ENCODE measurements at regions not wholly inside any gene's neighbourhood (a gene's known extent, or its start where the extent isn't known, plus 50 kb on each side); places are given as distances from the start of the nearest gene placed in this dataset.
"Not testable (repeated sequence)": the region's sequence is repeated elsewhere in the genome, so short reads cannot be mapped to it uniquely, and the experiment has no call there.

DNA sequence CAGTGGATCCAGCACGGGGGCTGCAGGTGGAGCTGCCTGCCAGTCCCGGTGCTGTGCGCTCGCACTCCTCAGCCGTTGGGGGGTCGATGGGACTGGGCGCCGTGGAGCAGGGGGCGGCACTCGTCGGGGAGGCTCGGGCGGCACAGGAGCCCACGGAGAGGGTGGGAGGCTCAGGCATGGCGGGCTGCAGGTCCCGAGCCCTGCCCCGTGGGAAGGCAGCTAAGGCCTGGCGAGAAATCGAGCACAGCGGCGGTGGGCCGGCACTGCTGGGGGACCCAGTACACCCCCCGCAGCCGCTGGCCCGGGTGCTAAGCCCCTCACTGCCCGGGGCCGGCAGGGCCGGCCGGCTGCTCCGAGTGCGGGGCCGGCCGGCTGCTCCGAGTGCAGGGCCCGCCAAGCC lies 52.3 kb upstream of the MARK1 start:
- H3K27me3 ChIP-seq (ENCODE audit: control insufficient read depth, insufficient read depth, low read length); DNase-seq (ENCODE audit: low read depth); H3K4me3 ChIP-seq (ENCODE audit: low read depth, low read length); H3K36me3 ChIP-seq (ENCODE audit: control insufficient read depth, insufficient read depth, low read length): not testable (repeated sequence)

DNA sequence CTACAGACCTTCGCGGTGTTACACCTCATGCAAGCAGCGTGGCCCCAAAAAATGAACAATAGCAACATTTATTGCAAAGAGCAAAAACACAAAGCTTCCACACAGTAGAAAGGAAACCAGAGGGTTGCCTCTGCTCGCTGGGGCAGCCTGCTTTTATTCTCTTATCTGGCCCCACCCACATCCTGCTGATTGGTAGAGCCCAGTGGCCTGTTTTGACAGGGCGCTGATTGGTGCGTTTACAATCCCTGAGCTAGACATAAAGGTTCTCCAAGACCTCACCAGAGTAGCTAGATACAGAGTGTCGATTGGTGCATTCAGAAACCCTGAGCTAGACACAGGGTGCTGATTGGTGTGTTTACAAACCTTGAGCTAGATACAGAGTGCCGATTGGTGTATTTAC lies 52.8 kb upstream of the MARK1 start:
- H3K27me3 ChIP-seq (ENCODE audit: control insufficient read depth, insufficient read depth, low read length); H3K36me3 ChIP-seq (ENCODE audit: control insufficient read depth, insufficient read depth, low read length); DNase-seq (ENCODE audit: low read depth); H3K4me3 ChIP-seq (ENCODE audit: low read depth, low read length): not testable (repeated sequence)

DNA sequence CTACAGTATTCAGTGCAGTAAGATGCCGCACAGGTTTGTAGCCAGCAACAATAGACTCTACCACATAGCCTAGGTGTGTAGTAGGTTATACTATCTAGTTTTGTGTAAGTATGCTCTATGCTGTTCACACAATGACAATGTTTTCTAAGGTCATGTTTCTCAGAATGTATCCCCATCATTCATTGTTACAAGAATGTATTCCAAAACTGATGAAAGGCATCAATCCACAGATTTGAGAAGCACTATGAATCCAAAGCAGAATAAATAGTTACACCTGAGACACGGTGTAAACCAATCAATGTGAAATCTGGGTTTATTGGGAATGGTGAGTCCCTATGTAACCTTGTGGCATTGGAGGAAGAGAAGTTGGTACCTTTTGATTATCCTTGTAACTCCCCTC lies 54.5 kb upstream of the MARK1 start:
- no peak for DNase-seq (ENCODE audit: low read depth)
- Histone ChIP-seq H3K4me3 (ENCODE audit: low read depth, low read length) (no peak overlapping the region), H3K36me3 (ENCODE audit: control insufficient read depth, insufficient read depth, low read length) (no peaks in the 10 kb centered on the region), H3K27me3 (ENCODE audit: control insufficient read depth, insufficient read depth, low read length) (no peaks in the 10 kb centered on the region)
- TF ChIP-seq, protein P1, sequence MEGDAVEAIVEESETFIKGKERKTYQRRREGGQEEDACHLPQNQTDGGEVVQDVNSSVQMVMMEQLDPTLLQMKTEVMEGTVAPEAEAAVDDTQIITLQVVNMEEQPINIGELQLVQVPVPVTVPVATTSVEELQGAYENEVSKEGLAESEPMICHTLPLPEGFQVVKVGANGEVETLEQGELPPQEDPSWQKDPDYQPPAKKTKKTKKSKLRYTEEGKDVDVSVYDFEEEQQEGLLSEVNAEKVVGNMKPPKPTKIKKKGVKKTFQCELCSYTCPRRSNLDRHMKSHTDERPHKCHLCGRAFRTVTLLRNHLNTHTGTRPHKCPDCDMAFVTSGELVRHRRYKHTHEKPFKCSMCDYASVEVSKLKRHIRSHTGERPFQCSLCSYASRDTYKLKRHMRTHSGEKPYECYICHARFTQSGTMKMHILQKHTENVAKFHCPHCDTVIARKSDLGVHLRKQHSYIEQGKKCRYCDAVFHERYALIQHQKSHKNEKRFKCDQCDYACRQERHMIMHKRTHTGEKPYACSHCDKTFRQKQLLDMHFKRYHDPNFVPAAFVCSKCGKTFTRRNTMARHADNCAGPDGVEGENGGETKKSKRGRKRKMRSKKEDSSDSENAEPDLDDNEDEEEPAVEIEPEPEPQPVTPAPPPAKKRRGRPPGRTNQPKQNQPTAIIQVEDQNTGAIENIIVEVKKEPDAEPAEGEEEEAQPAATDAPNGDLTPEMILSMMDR (IDR thresholded peaks at IDR 0.05; ENCODE audit: insufficient read depth, low read length, poor library complexity, severe bottlenecking): no peak

- Histone ChIP-seq H3K27me3 (ENCODE audit: control insufficient read depth, insufficient read depth, low read length) (no peaks in the 10 kb centered on the region), H3K4me3 (ENCODE audit: low read depth, low read length) (no peak overlapping the region), H3K36me3 (ENCODE audit: control insufficient read depth, insufficient read depth, low read length) (no peaks in the 10 kb centered on the region)
- no peak for DNase-seq (ENCODE audit: low read depth)
- TF ChIP-seq, protein P1 (IDR thresholded peaks at IDR 0.05; ENCODE audit: insufficient read depth, low read length, poor library complexity, severe bottlenecking): no peak
Observed at GRCh38 chr1:220462752-220463151, 65.2 kb upstream of the MARK1 start.

- Histone ChIP-seq H3K36me3 (ENCODE audit: control insufficient read depth, insufficient read depth, low read length) (no peaks in the 10 kb centered on the region), H3K4me3 (ENCODE audit: low read depth, low read length) (no peak overlapping the region), H3K27me3 (ENCODE audit: control insufficient read depth, insufficient read depth, low read length) (no peaks in the 10 kb centered on the region)
- TF ChIP-seq, protein P1 (IDR thresholded peaks at IDR 0.05; ENCODE audit: insufficient read depth, low read length, poor library complexity, severe bottlenecking): no peak
- DNase-seq (ENCODE audit: low read depth): no peak
Observed at GRCh38 chr1:220458936-220459335, 69.0 kb upstream of the MARK1 start.

DNA sequence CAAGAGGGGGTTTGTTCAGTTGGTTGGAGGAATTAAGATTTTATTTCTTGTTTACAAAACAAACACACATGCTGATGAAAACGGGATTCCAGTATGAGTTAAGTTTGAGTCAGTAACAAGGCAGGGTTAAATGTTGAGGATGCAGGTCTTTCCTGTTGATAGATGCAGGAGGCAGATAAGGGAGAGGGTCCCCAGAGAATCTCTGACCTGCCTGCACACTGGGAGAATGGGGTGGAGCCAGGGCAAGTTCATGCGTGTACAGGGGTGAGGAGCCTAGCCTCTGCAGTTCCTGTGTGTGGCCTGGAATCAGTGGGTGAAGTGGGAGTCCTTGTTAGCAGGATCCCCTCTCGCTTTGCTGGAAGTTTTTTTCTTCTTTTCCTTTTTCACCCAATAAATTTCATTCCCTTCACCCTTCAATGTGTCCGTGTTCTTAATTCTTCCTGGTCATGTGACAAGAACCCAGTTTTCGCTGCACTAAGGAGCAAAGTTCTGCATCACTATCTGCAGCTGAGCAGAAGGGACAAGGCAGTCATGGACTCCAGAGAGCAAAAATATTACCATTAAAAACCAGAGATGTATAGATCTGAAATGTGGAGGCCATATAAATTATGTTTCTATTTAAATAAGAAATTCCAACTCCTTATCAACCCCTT lies 69.9 kb upstream of the MARK1 start:
- Histone ChIP-seq H3K27me3 (ENCODE audit: control insufficient read depth, insufficient read depth, low read length) (no peaks in the 10 kb centered on the region), H3K36me3 (ENCODE audit: control insufficient read depth, insufficient read depth, low read length) (no peaks in the 10 kb centered on the region), H3K4me3 (ENCODE audit: low read depth, low read length) (no peak overlapping the region)
- TF ChIP-seq, protein P1 (IDR thresholded peaks at IDR 0.05; ENCODE audit: insufficient read depth, low read length, poor library complexity, severe bottlenecking): no peak
- no peak for DNase-seq (ENCODE audit: low read depth)

GRCh38 chr1:220455559-220455958 lies 72.4 kb upstream of the MARK1 start:
- H3K27me3 ChIP-seq (ENCODE audit: control insufficient read depth, insufficient read depth, low read length): peaks cover 2% of the 10 kb centered on the region
- DNase-seq (ENCODE audit: low read depth): no peak
- no peak overlapping the region for H3K4me3 ChIP-seq (ENCODE audit: low read depth, low read length)
- H3K36me3 ChIP-seq (ENCODE audit: control insufficient read depth, insufficient read depth, low read length): no peaks in the 10 kb centered on the region
- TF ChIP-seq, protein P1 (IDR thresholded peaks at IDR 0.05; ENCODE audit: insufficient read depth, low read length, poor library complexity, severe bottlenecking): no peak

All from kidney epithelial cell (primary cell).